ENCODE measurements at regions not wholly inside any gene's neighbourhood (a gene's known extent, or its start where the extent isn't known, plus 50 kb on each side); places are given as distances from the start of the nearest gene placed in this dataset.
"Not testable (repeated sequence)": the region's sequence is repeated elsewhere in the genome, so short reads cannot be mapped to it uniquely, and the experiment has no call there.

GRCh38 chr5:174910245-174910737 is 185.9 kb downstream of the MSX2 start:
- peak; percentile 38 for DNase-seq

GRCh38 chr5:174903172-174903732 is 178.9 kb downstream of the MSX2 start:
- DNase-seq = no peak

- no peak for DNase-seq
Measured at GRCh38 chr5:174901336-174901735, 177.0 kb downstream of the MSX2 start.

- no peak for DNase-seq
Measured at GRCh38 chr5:174900240-174900865, 176.0 kb downstream of the MSX2 start.

- DNase-seq = no peak
Measured at GRCh38 chr5:174897281-174897950, 173.0 kb downstream of the MSX2 start.

- DNase-seq = no peak
Measured at GRCh38 chr5:174895360-174895759, 171.0 kb downstream of the MSX2 start.

- DNase-seq = no peak
Measured at GRCh38 chr5:174892742-174893141, 168.4 kb downstream of the MSX2 start.

- not testable (repeated sequence) for DNase-seq
Measured at GRCh38 chr5:174880412-174881200, 156.2 kb downstream of the MSX2 start.

- no peak for DNase-seq
Measured at GRCh38 chr5:174877987-174878386, 153.6 kb downstream of the MSX2 start.

- no peak for DNase-seq
Measured at GRCh38 chr5:174872271-174872670, 147.9 kb downstream of the MSX2 start.

- DNase-seq = no peak
Measured at GRCh38 chr5:174852143-174852542, 127.8 kb downstream of the MSX2 start.

- no peak for DNase-seq
Measured at GRCh38 chr5:174850565-174851169, 126.3 kb downstream of the MSX2 start.

GRCh38 chr5:174849426-174849825 is 125.0 kb downstream of the MSX2 start:
- no peak for DNase-seq

- no peak for DNase-seq
Measured at GRCh38 chr5:174844971-174845370, 120.6 kb downstream of the MSX2 start.

GRCh38 chr5:174843263-174844250 is 119.2 kb downstream of the MSX2 start:
- peak; percentile 42 for DNase-seq

- DNase-seq = no peak
Measured at GRCh38 chr5:174840435-174840834, 116.1 kb downstream of the MSX2 start.

GRCh38 chr5:174839196-174839595 is 114.8 kb downstream of the MSX2 start:
- DNase-seq = no peak

- DNase-seq = peak; percentile 9
Measured at GRCh38 chr5:174837919-174838902, 113.8 kb downstream of the MSX2 start.

GRCh38 chr5:174834081-174834480 is 109.7 kb downstream of the MSX2 start:
- no peak for DNase-seq

- DNase-seq = no peak
Measured at GRCh38 chr5:174832811-174833210, 108.4 kb downstream of the MSX2 start.

Data from right kidney (tissue), 1 donor.